ENCODE measurements at regions not wholly inside any gene's neighbourhood (a gene's known extent, or its start where the extent isn't known, plus 50 kb on each side); places are given as distances from the start of the nearest gene placed in this dataset.

DNA sequence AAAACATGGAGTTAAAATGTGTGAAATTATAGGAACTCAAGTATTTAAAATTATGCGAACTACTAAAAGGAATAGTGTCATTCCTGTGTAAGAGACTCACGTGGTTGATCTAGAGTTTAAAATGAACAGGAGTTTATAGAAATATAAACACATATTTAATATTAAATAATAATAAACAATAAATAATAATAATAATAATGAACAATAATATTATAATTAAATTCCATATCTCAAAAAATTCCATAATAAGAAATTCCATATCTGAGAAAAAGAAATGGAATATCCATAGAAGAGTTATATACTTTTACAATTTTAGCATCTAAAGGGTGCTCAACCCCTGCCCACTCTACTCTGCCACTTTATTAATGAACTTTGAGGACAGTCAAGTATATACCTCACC is 429.6 kb downstream of the TNS3 start:
- Mint-ChIP-seq H3K27me3 (ENCODE audit: low read depth) (peaks cover 3% of the 10 kb centered on the region), H3K27ac (no peak overlapping the region), H3K9me3 (no peaks in the 10 kb centered on the region), H3K4me1 (ENCODE audit: low read depth) (no peaks in the 10 kb centered on the region), H3K4me3 (no peak overlapping the region), H3K36me3 (ENCODE audit: low read depth) (no peaks in the 10 kb centered on the region)
- DNase-seq, result no peak
- CTCF ChIA-PET, result no interaction called here
- intact Hi-C loops (cut with micrococcal nuclease), result no loop called here

DNA sequence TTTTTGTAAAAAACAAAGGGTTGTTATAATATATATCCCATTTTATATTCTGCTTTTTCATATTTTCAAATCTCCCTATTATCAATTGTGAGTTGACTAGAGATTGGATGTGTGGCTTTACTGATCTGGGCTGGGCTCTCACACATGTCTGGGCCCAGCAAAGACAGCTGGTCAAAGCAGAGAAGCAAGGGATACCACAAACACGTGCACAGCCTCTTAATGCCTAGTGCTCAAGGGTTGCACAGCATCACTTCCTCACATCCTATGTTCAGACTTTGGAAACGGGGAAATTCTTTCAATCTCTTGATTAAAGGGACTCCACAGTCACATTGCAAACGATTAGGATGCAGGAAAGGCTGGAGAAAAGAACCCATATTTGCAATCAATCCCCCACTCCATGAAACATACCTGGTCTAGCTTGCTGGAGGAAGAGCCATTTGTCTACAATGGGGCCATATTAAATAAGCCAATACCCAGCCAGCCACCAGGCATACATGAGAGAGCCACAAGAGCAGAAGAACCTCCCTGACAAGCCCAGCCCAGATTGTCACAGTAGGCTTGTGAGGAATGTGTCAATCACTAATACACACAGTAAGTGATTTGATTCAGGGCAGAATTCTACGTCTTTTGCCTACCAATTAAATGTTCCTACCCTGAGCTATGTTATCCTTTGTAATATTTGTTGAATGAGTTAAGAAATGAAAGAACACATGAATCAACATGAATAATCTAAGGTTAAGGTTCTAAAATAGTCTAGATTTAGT is 431.2 kb downstream of the TNS3 start:
- CTCF ChIA-PET, result no interaction called here
- Mint-ChIP-seq H3K36me3 (ENCODE audit: low read depth) (no peaks in the 10 kb centered on the region), H3K27ac (no peak overlapping the region), H3K9me3 (no peaks in the 10 kb centered on the region), H3K4me1 (ENCODE audit: low read depth) (no peaks in the 10 kb centered on the region), H3K27me3 (ENCODE audit: low read depth) (peaks cover 3% of the 10 kb centered on the region), H3K4me3 (no peak overlapping the region)
- intact Hi-C loops (cut with micrococcal nuclease), result no loop called here
- no peak for DNase-seq

DNA sequence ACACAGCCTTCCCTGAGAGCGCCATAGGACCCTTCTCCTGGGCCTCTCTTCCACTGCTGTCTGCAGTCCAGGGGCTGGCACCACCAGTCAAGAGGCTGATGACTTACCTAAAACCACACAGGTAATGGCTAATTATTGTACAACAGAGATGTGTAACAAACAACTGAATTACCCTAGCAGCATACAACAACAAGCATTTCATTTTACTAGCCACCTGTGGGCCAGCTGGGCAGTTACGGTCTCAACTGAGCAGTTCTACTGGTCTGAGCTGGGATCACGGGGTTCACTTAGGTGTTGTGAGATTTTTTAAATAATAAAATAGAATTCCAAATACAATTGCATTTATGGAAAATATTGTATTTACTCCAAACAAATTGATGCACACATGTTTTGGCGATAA is 431.9 kb downstream of the TNS3 start:
- Mint-ChIP-seq H3K27ac (no peak overlapping the region), H3K36me3 (ENCODE audit: low read depth) (no peaks in the 10 kb centered on the region), H3K4me3 (no peak overlapping the region), H3K27me3 (ENCODE audit: low read depth) (peaks cover 3% of the 10 kb centered on the region), H3K4me1 (ENCODE audit: low read depth) (no peaks in the 10 kb centered on the region), H3K9me3 (no peaks in the 10 kb centered on the region)
- intact Hi-C loops (cut with micrococcal nuclease), result no loop called here
- CTCF ChIA-PET, result no interaction called here
- DNase-seq, result no peak

DNA sequence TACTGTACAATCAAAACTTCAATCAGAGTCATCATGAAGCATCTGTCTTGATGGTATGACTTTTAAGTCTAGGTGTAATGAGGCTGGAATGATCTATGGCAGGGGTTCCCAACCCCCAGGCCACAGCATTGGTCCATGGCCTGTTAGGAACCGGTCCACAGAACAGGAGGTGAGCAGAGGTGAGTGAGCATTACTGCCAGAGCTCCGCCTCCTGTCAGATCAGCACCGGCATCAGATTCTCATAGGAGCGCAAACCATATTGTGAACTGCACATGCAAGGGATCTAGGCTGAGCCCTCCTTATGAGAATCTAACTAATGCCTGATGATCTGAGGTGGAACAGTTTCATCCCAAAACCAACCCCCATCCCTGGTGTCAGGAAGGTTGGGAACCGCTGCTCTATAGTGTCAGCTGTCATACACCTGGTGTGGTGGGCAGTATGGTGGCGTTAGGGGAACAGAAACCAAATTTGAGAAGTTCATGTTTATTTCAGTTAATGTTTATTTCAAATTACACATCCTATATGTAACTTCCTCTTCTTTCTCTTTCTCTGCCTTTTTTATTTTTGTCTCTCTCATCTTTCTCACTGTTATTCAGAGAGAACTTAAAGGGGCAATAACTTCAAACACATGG is 432.6 kb downstream of the TNS3 start:
- intact Hi-C loops (cut with micrococcal nuclease), result no loop called here
- Mint-ChIP-seq H3K4me1 (ENCODE audit: low read depth) (no peaks in the 10 kb centered on the region), H3K27ac (no peak overlapping the region), H3K9me3 (no peaks in the 10 kb centered on the region), H3K4me3 (no peak overlapping the region), H3K27me3 (ENCODE audit: low read depth) (peaks cover 3% of the 10 kb centered on the region), H3K36me3 (ENCODE audit: low read depth) (no peaks in the 10 kb centered on the region)
- DNase-seq, result no peak
- CTCF ChIA-PET, result no interaction called here

DNA sequence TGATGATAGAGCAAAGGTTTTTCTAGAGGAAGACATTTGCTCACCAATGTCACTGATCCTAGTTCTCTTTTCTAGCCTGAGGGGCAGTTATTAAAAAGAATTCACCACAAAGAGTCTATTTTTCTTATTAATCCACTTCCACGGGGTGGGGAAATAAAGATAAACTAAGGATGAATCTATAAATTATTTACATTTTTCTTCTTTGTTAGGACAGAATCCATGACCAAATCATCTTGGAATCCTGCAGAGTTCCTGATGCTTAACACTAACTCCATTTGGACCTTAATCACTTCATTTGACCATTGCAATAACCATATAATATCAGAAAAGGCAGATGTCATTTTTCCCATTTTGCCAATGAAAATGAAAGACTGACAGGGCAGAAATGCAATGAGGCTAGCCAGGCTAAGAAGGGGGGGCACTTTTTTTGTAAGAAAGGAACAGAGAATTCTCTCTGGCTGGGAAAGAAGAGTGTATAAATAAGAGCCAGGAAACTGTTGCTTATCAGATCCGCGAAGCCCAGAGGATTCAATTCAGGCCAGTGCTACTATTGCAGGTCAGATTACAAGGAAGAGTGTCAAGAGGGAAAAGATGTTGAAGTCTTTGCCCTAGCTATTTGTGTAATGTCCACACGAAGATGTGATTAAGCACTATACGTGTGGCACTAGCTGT is 433.2 kb downstream of the TNS3 start:
- no peak for DNase-seq
- no peak overlapping the region for H3K4me3 Mint-ChIP-seq
- H3K27ac Mint-ChIP-seq, result no peak overlapping the region
- intact Hi-C loops (cut with micrococcal nuclease), result no loop called here
- CTCF ChIA-PET, result no interaction called here
- H3K9me3 Mint-ChIP-seq, result no peaks in the 10 kb centered on the region
- H3K4me1 Mint-ChIP-seq (ENCODE audit: low read depth), result no peaks in the 10 kb centered on the region
- peaks cover 3% of the 10 kb centered on the region for H3K27me3 Mint-ChIP-seq (ENCODE audit: low read depth)
- no peaks in the 10 kb centered on the region for H3K36me3 Mint-ChIP-seq (ENCODE audit: low read depth)

DNA sequence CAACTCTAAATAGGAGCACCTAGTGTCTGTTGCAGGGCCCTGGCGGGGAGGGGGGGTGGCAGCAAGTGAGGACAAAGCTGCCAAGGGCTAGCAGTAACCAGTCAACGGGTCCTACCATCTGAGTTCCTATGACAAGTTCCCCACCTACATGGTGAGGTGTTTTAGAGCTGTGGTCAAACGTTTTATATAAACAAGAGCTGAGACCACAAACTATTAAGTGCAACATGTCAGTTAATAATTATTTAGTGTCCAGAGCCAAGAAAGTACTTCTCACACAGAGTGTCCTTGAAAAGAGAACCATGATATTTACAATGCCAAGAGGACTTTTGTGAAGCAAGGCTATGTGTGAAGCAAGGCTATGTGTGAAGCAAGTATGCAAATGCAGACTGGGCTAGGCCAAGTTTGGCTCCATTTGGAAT is 434.7 kb downstream of the TNS3 start:
- CTCF ChIA-PET, result no interaction called here
- peaks cover 3% of the 10 kb centered on the region for H3K27me3 Mint-ChIP-seq (ENCODE audit: low read depth)
- H3K4me1 Mint-ChIP-seq (ENCODE audit: low read depth), result no peaks in the 10 kb centered on the region
- H3K9me3 Mint-ChIP-seq, result no peaks in the 10 kb centered on the region
- intact Hi-C loops (cut with micrococcal nuclease), result no loop called here
- H3K27ac Mint-ChIP-seq, result no peak overlapping the region
- DNase-seq, result no peak
- H3K36me3 Mint-ChIP-seq (ENCODE audit: low read depth), result no peaks in the 10 kb centered on the region
- H3K4me3 Mint-ChIP-seq, result no peak overlapping the region

DNA sequence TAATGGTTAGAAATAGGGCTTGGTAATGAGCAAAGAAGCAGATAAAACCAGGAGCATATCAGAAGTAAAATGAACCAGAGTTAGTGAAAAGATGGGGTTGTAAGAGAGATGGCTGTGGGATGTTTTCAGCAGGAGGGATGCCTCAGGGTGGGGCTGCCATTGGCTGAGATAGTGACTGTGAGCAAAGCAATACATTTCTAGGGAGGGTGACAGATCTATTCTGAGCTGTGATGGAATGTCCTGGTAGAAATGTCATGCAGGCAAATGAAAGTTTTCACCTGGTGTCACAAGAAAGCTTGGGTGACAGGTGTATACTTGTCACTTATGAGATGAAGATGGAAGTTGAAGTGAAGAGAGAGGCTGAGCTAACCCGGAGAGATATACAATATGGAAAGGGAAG is 435.9 kb downstream of the TNS3 start:
- Mint-ChIP-seq H3K4me1 (ENCODE audit: low read depth) (no peaks in the 10 kb centered on the region), H3K36me3 (ENCODE audit: low read depth) (no peaks in the 10 kb centered on the region), H3K9me3 (no peaks in the 10 kb centered on the region), H3K27me3 (ENCODE audit: low read depth) (peaks cover 3% of the 10 kb centered on the region), H3K4me3 (no peak overlapping the region), H3K27ac (no peak overlapping the region)
- DNase-seq, result no peak
- intact Hi-C loops (cut with micrococcal nuclease), result no loop called here
- CTCF ChIA-PET, result no interaction called here

DNA sequence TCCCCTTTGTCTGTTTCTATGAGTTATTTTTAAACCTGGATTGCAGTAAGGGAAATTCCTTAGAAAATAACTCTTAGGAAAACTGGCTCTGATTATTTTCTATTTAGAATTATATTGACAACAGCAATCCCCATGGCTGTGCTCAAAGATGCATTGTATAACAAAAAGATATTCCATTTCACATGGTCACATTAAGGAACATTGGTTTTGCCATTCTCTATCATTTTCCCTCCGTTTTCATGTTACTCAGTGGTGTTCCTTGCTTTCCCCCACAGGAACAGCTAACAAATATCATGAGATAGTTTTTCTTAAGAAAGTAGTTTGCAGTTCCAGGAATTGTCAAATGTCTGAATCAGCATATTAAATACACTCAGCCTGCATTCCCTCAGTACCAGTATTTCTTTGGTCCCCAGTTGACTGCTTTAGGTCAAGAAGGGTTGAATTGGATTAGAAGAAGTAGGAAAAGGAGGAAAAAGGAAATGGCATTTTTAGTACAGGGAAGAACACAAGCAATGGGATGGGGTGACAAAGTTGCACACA is 436.7 kb downstream of the TNS3 start:
- peaks cover 3% of the 10 kb centered on the region for H3K27me3 Mint-ChIP-seq (ENCODE audit: low read depth)
- H3K36me3 Mint-ChIP-seq (ENCODE audit: low read depth), result no peaks in the 10 kb centered on the region
- DNase-seq, result no peak
- H3K9me3 Mint-ChIP-seq, result no peaks in the 10 kb centered on the region
- CTCF ChIA-PET, result no interaction called here
- H3K4me3 Mint-ChIP-seq, result no peak overlapping the region
- intact Hi-C loops (cut with micrococcal nuclease), result no loop called here
- no peaks in the 10 kb centered on the region for H3K4me1 Mint-ChIP-seq (ENCODE audit: low read depth)
- no peak overlapping the region for H3K27ac Mint-ChIP-seq

DNA sequence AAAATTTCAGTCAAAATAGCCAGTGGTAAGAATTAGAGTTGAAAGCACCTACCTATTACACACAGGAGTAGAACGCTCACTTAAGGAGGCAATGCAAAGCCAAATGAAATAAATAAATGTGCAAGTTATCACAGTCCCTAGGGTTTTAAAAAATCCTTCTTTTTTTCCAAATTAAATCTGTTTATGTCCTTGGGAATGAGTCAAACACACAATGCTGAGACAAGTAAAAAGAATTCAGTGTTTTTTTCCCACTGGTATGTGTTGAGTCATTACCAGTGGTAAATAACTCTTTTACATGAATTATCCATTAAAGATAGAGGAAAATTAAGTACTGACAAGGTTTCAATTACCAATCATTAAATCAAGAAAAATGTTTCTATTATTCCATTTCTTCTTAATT is 438.6 kb downstream of the TNS3 start:
- CTCF ChIA-PET, result no interaction called here
- no peaks in the 10 kb centered on the region for H3K9me3 Mint-ChIP-seq
- intact Hi-C loops (cut with micrococcal nuclease), result no loop called here

DNA sequence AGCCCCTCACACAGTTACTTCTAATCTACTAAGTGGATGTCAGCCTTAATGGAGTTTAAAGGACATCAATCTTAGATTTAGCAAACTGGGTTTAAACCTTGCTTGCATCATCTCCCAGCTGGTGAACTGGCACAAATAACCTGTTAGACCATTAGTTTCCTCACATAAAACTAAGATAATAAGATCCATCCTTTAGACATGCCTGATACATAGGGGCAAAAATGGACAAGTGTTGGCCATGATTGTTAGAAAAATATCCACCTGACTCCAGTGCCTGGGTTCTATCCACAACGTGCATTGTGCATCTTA is 439.1 kb downstream of the TNS3 start:
- intact Hi-C loops (cut with micrococcal nuclease), result no loop called here
- H3K27ac Mint-ChIP-seq, result no peak overlapping the region
- no peaks in the 10 kb centered on the region for H3K36me3 Mint-ChIP-seq (ENCODE audit: low read depth)
- peaks cover 2% of the 10 kb centered on the region for H3K27me3 Mint-ChIP-seq (ENCODE audit: low read depth)
- no peak overlapping the region for H3K4me3 Mint-ChIP-seq
- no peak for DNase-seq
- H3K4me1 Mint-ChIP-seq (ENCODE audit: low read depth), result no peaks in the 10 kb centered on the region
- H3K9me3 Mint-ChIP-seq, result no peaks in the 10 kb centered on the region
- CTCF ChIA-PET, result no interaction called here

More for the DNA sequence above, 438.6 kb downstream of the TNS3 start:
- no peak for DNase-seq
- Mint-ChIP-seq H3K4me3 (no peak overlapping the region), H3K36me3 (ENCODE audit: low read depth) (no peaks in the 10 kb centered on the region), H3K27me3 (ENCODE audit: low read depth) (peaks cover 2% of the 10 kb centered on the region), H3K4me1 (ENCODE audit: low read depth) (no peaks in the 10 kb centered on the region), H3K27ac (no peak overlapping the region)

DNA sequence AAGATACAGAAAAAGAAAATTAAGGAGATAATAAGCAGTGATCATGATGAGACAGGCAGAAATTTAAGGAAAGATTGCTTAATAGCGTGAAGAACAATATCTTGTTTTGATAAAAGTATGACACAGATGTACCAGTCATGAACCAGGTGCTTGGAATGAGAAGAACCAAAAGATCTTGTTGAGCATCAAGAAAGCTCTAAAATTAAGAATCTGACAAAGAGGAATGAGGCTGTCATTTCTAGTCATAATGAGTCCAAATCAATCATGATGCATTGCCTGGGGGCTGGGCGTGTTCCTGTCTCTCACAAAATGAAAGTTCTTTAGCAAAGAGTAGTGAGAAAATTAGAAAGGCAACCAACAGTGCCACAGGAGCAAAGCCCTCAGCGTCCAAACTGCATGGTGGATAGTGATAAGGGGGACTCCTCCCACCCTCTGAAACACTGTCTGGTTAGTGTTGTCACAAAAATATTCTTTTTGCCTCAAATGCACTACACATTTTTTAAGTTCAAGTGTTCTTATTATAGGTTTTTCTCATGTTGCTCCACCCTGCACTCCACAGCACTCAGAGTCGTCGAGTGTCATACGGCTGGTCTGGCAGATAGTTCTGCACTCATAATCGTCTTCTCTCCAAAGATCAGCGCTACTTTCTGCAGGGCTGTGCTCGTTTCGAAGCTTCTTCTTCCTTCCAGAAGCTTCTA is 439.6 kb downstream of the TNS3 start:
- no peak overlapping the region for H3K27ac Mint-ChIP-seq

DNA sequence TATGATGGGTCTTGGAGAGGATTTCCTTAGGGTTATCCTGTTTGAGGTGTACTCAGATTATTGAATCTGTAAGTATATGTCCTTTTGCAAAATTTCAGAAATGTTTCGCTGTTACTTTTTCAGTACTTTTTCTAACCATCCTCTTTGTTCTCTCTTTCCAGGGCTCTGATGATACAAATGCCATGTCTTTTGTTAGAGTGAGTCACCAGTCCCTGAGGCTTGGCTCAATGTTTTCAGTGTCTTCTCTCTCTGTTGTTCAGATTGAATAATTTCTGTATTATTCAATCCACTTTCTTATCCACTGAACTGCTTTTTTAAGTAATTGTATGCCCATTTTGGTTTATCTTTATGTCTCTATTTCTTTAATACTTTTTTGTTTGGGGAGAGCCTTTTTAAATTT is 449.4 kb downstream of the TNS3 start:
- DNase-seq, result no peak
- H3K27ac Mint-ChIP-seq, result no peak overlapping the region
- H3K36me3 Mint-ChIP-seq (ENCODE audit: low read depth), result no peaks in the 10 kb centered on the region
- H3K9me3 Mint-ChIP-seq, result no peaks in the 10 kb centered on the region
- H3K27me3 Mint-ChIP-seq (ENCODE audit: low read depth), result no peaks in the 10 kb centered on the region
- CTCF ChIA-PET, result no interaction called here
- H3K4me3 Mint-ChIP-seq, result no peak overlapping the region
- no peaks in the 10 kb centered on the region for H3K4me1 Mint-ChIP-seq (ENCODE audit: low read depth)
- intact Hi-C loops (cut with micrococcal nuclease), result no loop called here

More for the DNA sequence above, 439.6 kb downstream of the TNS3 start:
- no peak for DNase-seq
- H3K4me1 Mint-ChIP-seq (ENCODE audit: low read depth), result no peaks in the 10 kb centered on the region
- H3K4me3 Mint-ChIP-seq, result no peak overlapping the region
- no peaks in the 10 kb centered on the region for H3K36me3 Mint-ChIP-seq (ENCODE audit: low read depth)
- intact Hi-C loops (cut with micrococcal nuclease), result no loop called here
- peaks cover 2% of the 10 kb centered on the region for H3K27me3 Mint-ChIP-seq (ENCODE audit: low read depth)
- CTCF ChIA-PET, result no interaction called here
- H3K9me3 Mint-ChIP-seq, result no peaks in the 10 kb centered on the region

Measured in activated naive CD4-positive, alpha-beta T cell treated with anti-CD3 and anti-CD28 coated beads for 36 hours (primary cell).